HG03103 (cell line): ENCODE measurements at regions not wholly inside any gene's neighbourhood (a gene's known extent, or its start where the extent isn't known, plus 50 kb on each side); places are given as distances from the start of the nearest gene placed in this dataset.

ENCODE experiments used
- ATAC-seq: cut with Tn5 transposase; IDR thresholded peaks from one replicate; pipeline ENCODE4 v1.9.1; 2021; ENCODE audit warnings: low read depth; ENCODE audit not compliant: unreplicated experiment

DNA sequence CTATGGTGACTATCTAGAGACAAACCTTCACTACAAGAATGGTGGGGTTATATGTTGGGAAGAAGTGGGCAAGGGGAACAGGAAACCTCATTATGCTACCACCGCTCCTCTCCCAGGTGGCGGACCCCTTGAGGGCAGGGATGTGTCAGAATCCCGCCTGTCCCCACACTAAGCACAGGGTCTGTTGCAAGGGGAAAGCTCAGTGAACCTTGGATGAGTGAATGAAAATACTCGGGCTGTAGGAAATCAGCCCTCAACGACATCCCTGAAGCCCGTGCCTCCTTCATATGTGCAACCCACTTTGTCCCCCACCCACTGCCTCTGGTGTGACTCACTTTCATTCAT, 68.2 kb upstream of the AMPD3 start:
- ATAC-seq, result no peak

- ATAC-seq, result no peak
These were observed 67.6 kb upstream of the AMPD3 start for GRCh38 chr11:10387206-10388083.

DNA sequence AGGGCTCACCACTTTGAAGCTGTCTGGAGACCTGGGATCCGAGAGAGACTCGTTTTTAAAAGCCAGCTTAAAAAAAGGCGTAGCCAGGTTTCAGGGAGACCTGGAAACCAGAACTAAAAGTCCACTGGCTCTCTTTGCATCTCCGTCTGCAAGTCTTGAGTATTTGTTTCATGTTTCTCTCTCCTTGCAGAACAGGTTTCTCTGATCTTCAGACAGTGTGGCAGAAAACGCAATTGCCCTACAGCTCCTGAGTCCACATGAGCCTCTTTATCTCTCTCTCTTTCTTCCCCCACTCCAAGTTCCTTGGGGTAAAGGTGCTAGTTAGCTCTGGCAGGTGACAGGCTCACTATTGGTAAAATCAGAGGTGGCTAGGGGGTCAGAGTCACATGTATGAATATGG, 67.0 kb upstream of the AMPD3 start:
- no peak for ATAC-seq

- no peak for ATAC-seq
These were observed 66.5 kb upstream of the AMPD3 start for GRCh38 chr11:10388574-10388973.

DNA sequence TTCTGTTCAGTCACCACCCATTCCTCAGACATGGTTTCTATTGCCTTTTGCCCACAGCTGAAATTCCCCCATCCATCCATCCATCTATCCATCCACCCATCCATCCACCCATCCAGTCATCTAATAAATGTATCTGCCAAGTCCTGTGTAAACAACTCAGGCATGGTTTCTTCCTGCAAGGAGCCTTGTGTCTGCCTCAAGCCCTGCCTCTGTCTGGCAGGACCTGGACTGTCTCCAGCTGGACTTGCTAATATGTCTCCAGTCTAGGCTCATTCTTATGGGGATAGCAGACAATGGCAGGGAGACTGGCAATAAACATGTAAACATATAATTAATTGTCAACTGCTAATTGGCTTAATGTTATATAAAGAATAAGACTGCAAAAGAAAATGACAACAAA, 64.7 kb upstream of the AMPD3 start:
- ATAC-seq, result no peak

GRCh38 chr11:10392095-10393079, 62.7 kb upstream of the AMPD3 start:
- ATAC-seq, result no peak

DNA sequence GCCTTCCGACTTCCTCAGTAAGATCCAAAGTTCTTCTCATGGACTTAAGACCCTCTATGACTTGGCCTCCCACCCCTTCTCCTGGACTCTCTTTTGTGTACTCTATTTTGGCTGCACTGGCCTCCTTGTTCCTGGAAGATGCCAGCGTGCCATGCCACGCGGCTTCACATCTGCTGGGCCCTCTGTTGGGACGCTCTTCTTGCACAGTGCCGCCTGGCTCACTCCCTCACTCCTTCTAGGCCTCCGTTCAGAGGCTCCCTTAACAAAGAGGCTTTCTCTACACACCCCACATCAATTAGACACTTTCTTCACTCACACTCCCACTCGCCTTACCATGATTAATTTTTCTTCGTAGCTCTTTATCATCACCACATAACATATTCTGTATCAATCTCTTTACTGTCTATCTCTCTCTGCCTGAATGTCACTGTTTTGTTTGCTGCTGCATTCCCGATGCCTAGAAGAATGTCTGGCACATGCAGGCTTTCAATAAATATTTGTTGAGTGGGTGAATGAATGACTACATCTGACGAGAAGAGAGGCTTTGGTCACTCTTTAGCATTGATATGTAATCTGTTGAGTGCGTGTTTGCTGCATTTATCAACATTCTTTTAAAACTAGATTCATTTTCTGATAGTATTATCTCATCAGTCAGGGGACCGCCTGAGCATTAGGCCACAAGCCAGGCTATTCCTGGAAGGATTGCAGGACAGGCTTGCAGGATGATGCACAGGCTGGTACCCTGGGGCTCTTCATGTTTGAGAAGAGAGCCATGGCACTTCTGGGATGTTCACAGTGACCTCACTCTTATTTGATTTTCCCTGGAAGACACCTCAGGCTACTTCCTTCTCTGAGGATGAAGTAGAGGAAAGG, 60.6 kb upstream of the AMPD3 start:
- no peak for ATAC-seq

GRCh38 chr11:10395166-10395897, 59.7 kb upstream of the AMPD3 start:
- ATAC-seq, result no peak

- no peak for ATAC-seq
These were observed 58.3 kb upstream of the AMPD3 start for GRCh38 chr11:10396771-10397170.

DNA sequence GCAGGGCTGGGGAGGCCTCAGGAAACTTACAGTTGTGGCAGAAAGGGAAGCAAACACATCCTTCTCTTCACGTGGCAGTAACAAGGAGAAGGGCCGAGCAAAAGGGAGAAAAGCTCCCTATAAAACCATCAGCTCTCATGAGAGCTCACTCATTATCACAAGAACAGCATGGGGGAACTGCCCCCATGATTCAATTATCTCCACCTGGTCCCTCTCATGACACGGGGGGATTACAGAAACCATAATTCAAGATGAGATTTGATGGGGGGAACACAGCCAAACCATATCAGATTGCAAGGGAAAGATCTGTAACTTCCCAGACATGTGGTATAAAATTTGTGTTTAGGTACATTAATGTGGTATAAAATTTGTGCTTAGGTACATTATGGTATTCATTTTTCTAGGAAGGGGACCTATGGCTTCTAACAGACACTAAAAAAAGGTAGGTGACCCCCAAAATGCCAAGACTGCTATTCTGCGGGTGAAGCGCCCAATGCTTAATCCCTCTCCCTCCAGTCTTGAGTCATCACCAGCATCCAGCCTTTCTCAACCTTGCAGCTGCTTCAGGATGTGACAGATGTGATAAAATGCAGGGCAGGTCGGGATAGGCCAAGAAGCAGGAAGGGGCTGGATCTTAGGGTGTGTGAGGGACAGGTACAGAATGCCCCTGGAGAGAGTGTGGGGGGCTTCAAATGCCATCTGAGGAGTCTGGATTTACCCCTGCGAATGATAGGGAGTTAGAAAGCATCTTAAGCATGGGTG, 57.7 kb upstream of the AMPD3 start:
- ATAC-seq, result no peak

GRCh38 chr11:10398525-10398924, 56.5 kb upstream of the AMPD3 start:
- ATAC-seq, result no peak

- no peak for ATAC-seq
These were observed 54.2 kb upstream of the AMPD3 start for GRCh38 chr11:10400856-10401255.

GRCh38 chr11:10401256-10401655, 53.8 kb upstream of the AMPD3 start:
- no peak for ATAC-seq

- ATAC-seq, result no peak
These were observed 53.2 kb upstream of the AMPD3 start for GRCh38 chr11:10401696-10402392.
